Fibroblast of the aortic adventitia (primary cell): ENCODE measurements at regions not wholly inside any gene's neighbourhood (a gene's known extent, or its start where the extent isn't known, plus 50 kb on each side); places are given as distances from the start of the nearest gene placed in this dataset.

Experiments
- DNase-seq: peaks from one replicate; pipeline ENCODE4 v3.0.0-alpha.2; 2010; ENCODE audit warnings: low read depth
- H3K4me3 ChIP-seq: 2 replicates; pipeline ENCODE4 v1.5.1; 2011; ENCODE audit warnings: low read depth, mild to moderate bottlenecking, control low read depth, low read length, moderate library complexity
- CTCF ChIP-seq: IDR thresholded peaks from 2 replicates; pipeline ENCODE4 v1.5.1; 2011; ENCODE audit warnings: mild to moderate bottlenecking, low read length, control low read depth, inconsistent platforms; ENCODE audit not compliant: insufficient read depth

- DNase-seq, result peak; percentile 19
- no peak for TF ChIP-seq CTCF
These were observed 121.9 kb upstream of the POU1F1 start for GRCh38 chr3:87398168-87398801.

DNA sequence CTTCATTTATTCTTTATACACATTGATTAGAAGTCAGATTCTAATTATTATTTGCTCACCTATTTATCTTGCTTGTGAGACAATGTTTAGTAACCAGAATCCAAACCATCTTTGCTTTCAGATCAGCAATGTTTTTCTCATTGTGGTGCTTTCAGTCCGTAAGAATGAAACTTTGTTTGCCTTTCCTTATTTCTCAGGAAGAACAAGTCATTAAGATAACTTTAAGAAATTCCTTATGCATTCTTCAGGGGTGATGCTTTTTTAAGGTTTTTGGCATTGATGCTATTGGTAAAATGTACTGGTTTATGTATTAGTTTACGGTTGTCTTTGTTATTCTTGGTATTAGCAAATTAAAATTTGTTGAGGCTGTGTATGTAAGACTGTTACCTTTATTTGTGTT lies 120.8 kb upstream of the POU1F1 start:
- DNase-seq, result peak; percentile 43
- no peak for TF ChIP-seq CTCF
- no peak overlapping the region for H3K4me3 ChIP-seq

More at GRCh38 chr3:87398168-87398801, 121.9 kb upstream of the POU1F1 start:
- H3K4me3 ChIP-seq, result no peak overlapping the region

GRCh38 chr3:87390821-87391220 lies 114.4 kb upstream of the POU1F1 start:
- no peak for TF ChIP-seq CTCF
- H3K4me3 ChIP-seq, result no peak overlapping the region
- no peak for DNase-seq

GRCh38 chr3:87390353-87390752 lies 114.0 kb upstream of the POU1F1 start:
- no peak for TF ChIP-seq CTCF
- DNase-seq, result no peak
- H3K4me3 ChIP-seq, result no peak overlapping the region

GRCh38 chr3:87375231-87375682 lies 98.9 kb upstream of the POU1F1 start:
- no peak for DNase-seq
- no peak for TF ChIP-seq CTCF
- H3K4me3 ChIP-seq, result no peak overlapping the region

DNA sequence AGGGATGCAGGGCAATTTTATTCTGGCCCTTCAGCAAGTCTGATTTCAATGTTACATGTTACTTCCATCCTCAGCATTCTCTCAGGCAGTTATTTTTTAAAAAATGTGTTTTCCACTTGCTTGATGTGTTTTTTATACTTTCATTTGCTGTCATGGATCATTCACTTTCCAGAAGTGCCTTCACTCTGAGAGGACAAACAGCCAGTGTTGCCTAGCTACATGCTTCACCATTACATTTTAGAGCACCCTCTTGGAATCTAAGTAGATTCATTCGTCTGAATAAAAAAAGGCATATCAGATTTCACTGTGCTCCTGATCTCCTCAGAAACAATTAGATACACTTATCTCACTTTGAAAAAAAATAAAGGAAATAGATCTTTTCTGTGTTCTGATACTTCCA lies 93.6 kb upstream of the POU1F1 start:
- TF ChIP-seq CTCF, result no peak
- no peak for DNase-seq

DNA sequence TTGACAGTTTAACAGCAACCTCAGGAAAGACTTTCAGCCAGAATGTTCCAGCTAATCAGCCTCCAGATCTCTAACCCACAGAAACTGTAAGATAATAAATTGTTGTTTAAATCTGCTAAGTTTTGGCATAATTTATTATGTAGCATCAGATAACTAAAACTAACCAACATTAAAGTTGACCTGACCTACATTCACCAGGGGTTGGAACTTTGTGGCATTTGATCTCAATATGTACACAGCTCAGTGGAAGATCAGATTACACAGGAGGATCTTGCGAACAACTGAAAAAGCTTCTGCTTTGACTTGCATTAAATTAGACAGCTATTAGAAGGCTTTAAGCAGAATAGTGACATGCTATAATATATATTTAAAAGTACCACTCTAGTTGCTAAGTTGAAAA lies 91.4 kb upstream of the POU1F1 start:
- no peak for TF ChIP-seq CTCF
- DNase-seq, result no peak
- no peak overlapping the region for H3K4me3 ChIP-seq

More for the DNA sequence above, 93.6 kb upstream of the POU1F1 start:
- no peak overlapping the region for H3K4me3 ChIP-seq
